Heart left ventricle (tissue), 16 donors: ENCODE measurements at regions not wholly inside any gene's neighbourhood (a gene's known extent, or its start where the extent isn't known, plus 50 kb on each side); places are given as distances from the start of the nearest gene placed in this dataset.
A peak's percentile ranks its signal among the peaks of the same experiment; 100 is the strongest.

Experiments
- ATAC-seq, 4 donors: fragments of 200-7000 bp; cut with Tn5 transposase; one replicate each; pipeline ENCODE4 v1.9.1; 2020 to 2022; ENCODE audit warnings: moderate library complexity in 4 of 4, mild to moderate bottlenecking in 3 of 4, moderate number of reproducible peaks in 1 of 4
- DNase-seq, 5 donors: peaks; one replicate each; pipeline ENCODE4 v3.0.0-alpha.2; 2020
- H3K27ac ChIP-seq, 12 donors: fragments of 200-600 bp; sonication (generic) in 4 of 12; one replicate each; pipeline versions ENCODE4 v1.5.0 to v1.8.0; 2016 to 2022; ENCODE audit warnings: mild to moderate bottlenecking in 2 of 12
- H3K27me3 ChIP-seq, 9 donors: fragments of 200-600 bp; sonication (generic) in 2 of 9; one replicate each; pipeline versions ENCODE4 v1.5.1 to v1.8.0; 2016 to 2022; ENCODE audit warnings: mild to moderate bottlenecking in 3 of 9
- H3K36me3 ChIP-seq, 9 donors: fragments of 200-600 bp; sonication (generic) in 2 of 9; one replicate each; pipeline versions ENCODE4 v1.5.0 to v1.8.0; 2018 to 2022; ENCODE audit warnings: mild to moderate bottlenecking in 2 of 9
- H3K4me1 ChIP-seq, 12 donors: fragments of 200-600 bp; sonication (generic) in 4 of 12; one replicate each; pipeline versions ENCODE4 v1.5.0 to v1.8.0; 2016 to 2022; ENCODE audit warnings: mild to moderate bottlenecking in 3 of 12
- H3K4me3 ChIP-seq, 12 donors: fragments of 200-600 bp; sonication (generic) in 4 of 12; one replicate each; pipeline versions ENCODE4 v1.5.0 to v1.8.0; 2017 to 2022; ENCODE audit warnings: mild to moderate bottlenecking in 9 of 12, moderate library complexity in 4 of 12
- H3K9me3 ChIP-seq, 12 donors: fragments of 200-600 bp; sonication (generic) in 4 of 12; one replicate each; pipeline versions ENCODE4 v1.5.0 to v1.8.0; 2016 to 2022; ENCODE audit warnings: mild to moderate bottlenecking in 1 of 12
- CTCF ChIP-seq, 12 donors: fragments of 200-600 bp; sonication (generic) in 4 of 12; IDR thresholded peaks; one replicate each; pipeline versions ENCODE4 v1.5.0 to v1.8.0; 2018 to 2022; ENCODE audit warnings: antibody characterized with exemption in 12 of 12, mild to moderate bottlenecking in 5 of 12
- POLR2A ChIP-seq, 2 donors: fragments of 450-650 bp; IDR thresholded peaks; one replicate each; pipeline ENCODE4 v1.6.1; 2017; ENCODE audit warnings: antibody characterized with exemption in 2 of 2, mild to moderate bottlenecking in 2 of 2, moderate library complexity in 2 of 2
- WGBS, 4 donors: extraction: QIAGEN DNeasy Blood & Tissue Kit in 2 of 4; methylation state at CpG; one replicate each; pipeline versions ENCODE4 v1.1.5 to v1.1.7; 2013 to 2018; 5-methylcytosine and 5-hydroxymethylcytosine counted together
- intact Hi-C, 10 donors: fragments of 100-400 bp; cut with DNase I; formaldehyde crosslinking; loops; one replicate each; pipeline versions ENCODE4 v1.11.1 to v1.14.2; 2022
- donor health status: ischemic (EF 13 %, LVEDD 7.1; RV severe dilation, severe dysfunction).
- donor health status: healthy with polysubstance abuse.
- donor health status: DM: no; HTN: yes; CAD: no.
- donor health status: DM: no; HTN: no; CAD: no.
- donor health status: ischemic (EF 25% LVEDD 6.9; RV normal size, moderate dysfunction).
- donor health status: ischemic (EF 25% LVEDD 5.7; RV mildly dilated, moderate dysfunction).
- donor health status: healthy.
- donor health status: DM: yes; HTN: yes; CAD: no.
- donor health status: ischemic (EF 35%, LVEDD 5.7; RV mildly dilated, moderate dysfunction).
- donor health status: nonischemic (EF 11% LVEDD 7.7; RV severe dilation, severe dysfunction).
- donor health status: DM: yes; HTN: yes; CAD: no.
- donor health status: PGD.
- donor health status: ischemic (EF 29% LVEDD 5.4; RV normal size, mild dysfunction).
- donor health status: nonischemic (EF 23%, LVEDD 6.1; RV moderate dilation, normal function).

GRCh38 chr22:27246558-27246957, 555.0 kb downstream of the MN1 start:
- ATAC-seq (no peak), DNase-seq (no peak)
- Histone ChIP-seq H3K9me3 (no peaks in the 10 kb centered on the region), H3K27ac (peak overlapping the region in 7 of 12 donors; percentile 53 to 86 (median 69)), H3K36me3 (no peaks in the 10 kb centered on the region), H3K4me1 (peaks cover 0 to 30% (median 5%) of the 10 kb centered on the region in 12 donors), H3K27me3 (peaks cover 0 to 6% (median 0%) of the 10 kb centered on the region in 9 donors), H3K4me3 (no peak overlapping the region)
- 95 to 98% (median 96%) methylated on average over 3 of the region's 3 CpGs for WGBS, 4 donors
- TF ChIP-seq POLR2A (IDR thresholded peaks at IDR 0.05) (no peak), CTCF (IDR thresholded peaks at IDR 0.05) (no peak)
- intact Hi-C loops, result no loop called here

- peak overlapping the region in 11 of 12 donors; percentile 25 to 86 (median 63) for H3K27ac ChIP-seq
- no peaks in the 10 kb centered on the region for H3K9me3 ChIP-seq
- no peaks in the 10 kb centered on the region for H3K36me3 ChIP-seq
- 36 to 51% (median 46%) methylated on average over 11 of the region's 11 CpGs for WGBS, 4 donors
- intact Hi-C loops, result no loop called here
- ATAC-seq (peak; percentile 43 to 84 (median 79)), DNase-seq (peak in 4 of 5 donors; percentile 44 to 61 (median 56))
- peaks cover 0 to 6% (median 0%) of the 10 kb centered on the region in 9 donors for H3K27me3 ChIP-seq
- no peak overlapping the region for H3K4me3 ChIP-seq
- peaks cover 0 to 21% (median 3%) of the 10 kb centered on the region in 12 donors for H3K4me1 ChIP-seq
- TF ChIP-seq POLR2A (IDR thresholded peaks at IDR 0.05), result no peak
- no peak for TF ChIP-seq CTCF (IDR thresholded peaks at IDR 0.05)
Observed at GRCh38 chr22:27247701-27248434, 553.7 kb downstream of the MN1 start.

DNA sequence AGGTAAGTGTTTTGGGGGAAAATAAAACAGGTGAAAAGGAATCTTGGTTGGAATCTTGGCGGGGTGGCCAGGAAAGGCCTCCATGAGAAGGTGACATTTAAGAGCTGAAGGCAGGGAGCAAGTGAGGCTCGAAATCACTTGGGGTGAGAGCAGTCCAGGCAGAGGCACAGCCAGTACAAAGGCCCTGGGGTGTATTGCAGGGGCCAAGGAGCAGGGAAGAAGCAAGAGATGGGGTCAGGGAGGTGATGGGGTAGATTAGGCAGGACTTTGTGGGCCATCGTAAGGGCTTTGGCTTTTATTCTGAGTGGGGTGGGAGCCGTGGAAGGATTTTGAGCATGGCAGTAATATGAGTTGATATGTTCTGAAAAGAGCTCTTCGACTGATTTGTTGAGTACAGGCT, 551.1 kb downstream of the MN1 start:
- H3K36me3 ChIP-seq, result no peaks in the 10 kb centered on the region
- DNase-seq, result no peak
- H3K4me1 ChIP-seq, result peaks cover 0 to 21% (median 3%) of the 10 kb centered on the region in 12 donors
- peaks cover 0 to 6% (median 0%) of the 10 kb centered on the region in 9 donors for H3K27me3 ChIP-seq
- no peak overlapping the region for H3K27ac ChIP-seq
- no peak for TF ChIP-seq CTCF (IDR thresholded peaks at IDR 0.05)
- no peak for TF ChIP-seq POLR2A (IDR thresholded peaks at IDR 0.05)
- WGBS, 4 donors, result 77 to 93% (median 91%) methylated on average over 5 of the region's 5 CpGs
- H3K9me3 ChIP-seq, result peaks cover 0 to 10% (median 7%) of the 10 kb centered on the region in 12 donors
- no peak for ATAC-seq
- no peak overlapping the region for H3K4me3 ChIP-seq
- intact Hi-C loops, result no loop called here

GRCh38 chr22:27250886-27251285, 550.7 kb downstream of the MN1 start:
- Histone ChIP-seq H3K4me3 (no peak overlapping the region), H3K27ac (no peak overlapping the region), H3K27me3 (peaks cover 0 to 3% (median 0%) of the 10 kb centered on the region in 9 donors), H3K9me3 (peaks cover 0 to 15% (median 12%) of the 10 kb centered on the region in 12 donors), H3K36me3 (no peaks in the 10 kb centered on the region), H3K4me1 (peaks cover 0 to 21% (median 3%) of the 10 kb centered on the region in 12 donors)
- intact Hi-C loops, result no loop called here
- DNase-seq, result no peak
- no peak for ATAC-seq
- TF ChIP-seq POLR2A (IDR thresholded peaks at IDR 0.05), result no peak
- no peak for TF ChIP-seq CTCF (IDR thresholded peaks at IDR 0.05)
- 47 to 64% (median 55%) methylated on average over 5 of the region's 5 CpGs for whole genome bisulfite sequencing, 4 donors
